GM13976 (cell line): ENCODE measurements at regions not wholly inside any gene's neighbourhood (a gene's known extent, or its start where the extent isn't known, plus 50 kb on each side); places are given as distances from the start of the nearest gene placed in this dataset.

Source experiments
- DNase-seq: peaks from one replicate; pipeline ENCODE4 v3.0.0; 2012; ENCODE audit warnings: low spot score
- in situ Hi-C: fragments of 300-500 bp; cut with MboI; formaldehyde crosslinking; loops from one replicate; pipeline ENCODE4 v1.12.0; 2022; ENCODE audit warnings: low sequenced_read_pairs, mixed read lengths, inconsistent platforms; ENCODE audit not compliant: unreplicated experiment
- TF ChIP-seq, protein P1 (sequence below): IDR thresholded peaks from 2 replicates; pipeline ENCODE4 v1.5.1; 2012; ENCODE audit warnings: borderline replicate concordance, mild to moderate bottlenecking; ENCODE audit not compliant: insufficient read depth; ENCODE audit errors: extremely low read depth, missing control alignments, control extremely low read depth

DNA sequence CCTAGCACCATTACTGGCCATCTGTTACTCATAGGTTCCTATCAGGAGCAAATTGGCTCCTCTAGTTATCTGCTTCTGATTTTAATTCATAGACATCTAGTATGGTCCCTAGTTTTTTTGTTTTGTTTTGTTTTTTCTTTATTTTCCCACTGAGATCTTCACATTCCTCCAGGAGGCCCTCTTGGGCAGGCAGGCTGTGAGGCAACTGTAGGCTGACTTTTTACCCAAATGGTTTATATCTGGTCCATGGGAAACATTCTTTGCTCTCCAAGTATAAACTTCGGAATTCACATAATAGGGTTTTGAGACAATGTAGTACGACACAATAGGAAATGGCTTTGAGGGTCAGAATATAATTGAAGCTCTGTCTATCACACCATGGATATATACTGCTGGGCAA, 250.9 kb upstream of the DAB2 start:
- no peak for DNase-seq
- TF ChIP-seq, protein P1, sequence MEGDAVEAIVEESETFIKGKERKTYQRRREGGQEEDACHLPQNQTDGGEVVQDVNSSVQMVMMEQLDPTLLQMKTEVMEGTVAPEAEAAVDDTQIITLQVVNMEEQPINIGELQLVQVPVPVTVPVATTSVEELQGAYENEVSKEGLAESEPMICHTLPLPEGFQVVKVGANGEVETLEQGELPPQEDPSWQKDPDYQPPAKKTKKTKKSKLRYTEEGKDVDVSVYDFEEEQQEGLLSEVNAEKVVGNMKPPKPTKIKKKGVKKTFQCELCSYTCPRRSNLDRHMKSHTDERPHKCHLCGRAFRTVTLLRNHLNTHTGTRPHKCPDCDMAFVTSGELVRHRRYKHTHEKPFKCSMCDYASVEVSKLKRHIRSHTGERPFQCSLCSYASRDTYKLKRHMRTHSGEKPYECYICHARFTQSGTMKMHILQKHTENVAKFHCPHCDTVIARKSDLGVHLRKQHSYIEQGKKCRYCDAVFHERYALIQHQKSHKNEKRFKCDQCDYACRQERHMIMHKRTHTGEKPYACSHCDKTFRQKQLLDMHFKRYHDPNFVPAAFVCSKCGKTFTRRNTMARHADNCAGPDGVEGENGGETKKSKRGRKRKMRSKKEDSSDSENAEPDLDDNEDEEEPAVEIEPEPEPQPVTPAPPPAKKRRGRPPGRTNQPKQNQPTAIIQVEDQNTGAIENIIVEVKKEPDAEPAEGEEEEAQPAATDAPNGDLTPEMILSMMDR, result no peak
- in situ Hi-C loops, result no loop called here

DNA sequence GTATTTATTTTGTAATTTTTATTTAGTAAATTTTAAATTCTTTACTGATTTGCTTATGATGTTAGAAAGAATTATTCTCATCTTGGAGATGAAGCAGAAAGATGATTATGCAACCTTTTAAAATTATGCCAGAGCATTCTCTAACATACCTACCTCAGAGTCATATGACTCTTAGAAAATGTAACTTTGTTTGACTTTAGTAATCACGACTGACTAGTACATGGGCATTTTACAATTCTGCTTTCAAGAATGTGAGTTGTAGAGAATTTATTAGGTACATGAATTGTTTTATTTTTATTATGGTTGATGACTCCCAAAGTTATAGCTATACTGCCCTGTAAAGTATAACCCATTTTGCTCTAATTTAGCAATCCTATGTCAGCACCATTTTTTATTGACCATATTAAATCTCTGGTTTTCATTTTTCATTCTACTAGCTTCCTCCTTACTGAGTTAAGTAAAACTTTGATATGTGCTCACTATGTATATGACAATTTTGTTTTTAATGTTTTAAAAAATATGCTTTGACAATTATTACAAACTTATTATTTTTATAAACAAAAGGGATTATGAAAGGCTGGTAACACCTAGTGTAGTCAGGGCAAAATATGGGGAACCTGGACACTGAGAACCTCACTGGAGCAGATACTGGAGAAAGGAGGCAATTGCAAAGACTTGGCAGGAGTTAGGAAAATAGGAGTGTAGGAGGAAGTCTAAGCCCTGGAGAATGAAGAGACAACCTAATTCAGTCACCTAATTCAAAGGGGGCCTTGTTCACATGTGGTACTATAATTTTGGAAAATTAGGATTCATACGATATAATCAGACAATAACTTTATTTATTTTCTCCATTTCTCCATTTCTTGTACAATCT, 249.7 kb upstream of the DAB2 start:
- TF ChIP-seq, protein P1, result no peak
- in situ Hi-C loops, result no loop called here
- DNase-seq, result no peak

DNA sequence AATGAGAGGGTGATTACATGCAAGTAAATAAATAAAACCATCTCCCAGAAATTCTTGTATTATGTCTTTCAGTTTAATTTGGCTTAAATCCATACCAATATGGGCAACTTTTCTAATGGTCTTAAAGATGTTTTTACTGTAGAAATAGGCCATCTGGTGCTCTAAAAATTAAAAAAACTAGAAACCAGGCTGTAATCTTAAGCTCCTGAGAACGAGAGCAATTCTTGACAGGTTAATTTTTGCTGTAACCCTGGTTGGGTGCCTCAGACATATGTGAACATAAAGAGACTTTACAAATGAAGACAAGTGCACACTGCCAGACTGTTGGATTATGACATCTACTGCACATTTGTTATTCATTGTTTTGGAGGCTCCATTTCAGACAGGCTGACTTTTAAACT, 246.8 kb upstream of the DAB2 start:
- in situ Hi-C loops, result no loop called here
- DNase-seq, result no peak
- TF ChIP-seq, protein P1, result no peak

DNA sequence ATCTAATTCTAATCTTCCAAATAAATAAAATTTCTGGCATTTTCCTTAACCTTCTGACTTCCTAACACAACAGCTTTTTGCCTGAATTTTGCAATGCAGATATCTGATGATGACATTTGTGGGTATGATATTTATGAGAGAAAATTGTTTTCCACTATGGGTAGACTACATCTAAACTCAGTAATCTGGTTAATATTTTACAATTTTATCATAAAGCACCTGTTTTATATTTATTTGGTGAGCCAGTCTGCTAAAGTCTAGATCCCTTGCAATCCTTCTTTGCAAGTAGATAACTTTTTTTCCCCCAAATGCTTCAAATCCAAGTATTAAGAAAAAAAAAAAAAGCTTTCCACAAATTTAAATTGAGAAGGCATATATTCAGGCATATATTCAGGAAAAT, 246.2 kb upstream of the DAB2 start:
- no peak for DNase-seq
- in situ Hi-C loops, result no loop called here
- TF ChIP-seq, protein P1, result no peak

DNA sequence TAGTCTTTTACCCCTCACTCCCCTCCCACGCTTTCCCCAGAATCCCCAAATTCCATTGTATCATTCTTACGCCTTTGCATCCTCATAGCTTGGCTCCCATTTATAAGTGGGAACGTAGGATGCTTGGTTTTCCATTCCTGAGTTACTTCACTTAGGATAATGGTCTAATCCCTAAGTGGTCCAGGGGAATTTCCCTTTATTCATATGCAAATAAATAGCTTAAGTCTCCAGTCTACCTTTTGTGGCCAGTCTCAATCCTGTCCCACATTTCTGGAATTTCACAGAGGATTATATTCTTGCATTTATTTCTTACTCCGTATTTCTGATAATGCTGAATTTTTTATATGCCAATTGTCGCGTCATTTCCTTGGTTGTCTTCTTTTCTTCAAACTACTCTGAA, 245.6 kb upstream of the DAB2 start:
- TF ChIP-seq, protein P1, result no peak
- in situ Hi-C loops, result no loop called here
- no peak for DNase-seq

DNA sequence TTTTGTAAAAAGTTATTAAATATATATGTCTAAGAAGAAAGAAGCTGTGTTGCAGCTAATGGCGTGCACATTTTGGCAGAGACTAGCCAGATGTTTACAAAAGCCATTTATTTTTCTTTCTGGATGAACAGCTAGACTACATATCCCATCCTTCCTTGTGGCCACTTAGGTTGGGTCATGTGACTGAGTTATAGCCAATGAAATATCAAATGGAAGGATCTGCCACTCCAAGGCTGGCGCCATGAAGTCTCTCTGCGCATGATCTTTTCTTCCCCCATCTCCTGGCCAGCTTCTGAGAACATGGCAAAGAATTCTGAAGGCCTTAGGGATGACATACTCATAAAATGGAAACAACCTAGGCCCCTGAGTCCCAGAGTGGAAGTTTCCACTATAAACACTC, 244.2 kb upstream of the DAB2 start:
- TF ChIP-seq, protein P1, result no peak
- DNase-seq, result no peak
- in situ Hi-C loops, result no loop called here

DNA sequence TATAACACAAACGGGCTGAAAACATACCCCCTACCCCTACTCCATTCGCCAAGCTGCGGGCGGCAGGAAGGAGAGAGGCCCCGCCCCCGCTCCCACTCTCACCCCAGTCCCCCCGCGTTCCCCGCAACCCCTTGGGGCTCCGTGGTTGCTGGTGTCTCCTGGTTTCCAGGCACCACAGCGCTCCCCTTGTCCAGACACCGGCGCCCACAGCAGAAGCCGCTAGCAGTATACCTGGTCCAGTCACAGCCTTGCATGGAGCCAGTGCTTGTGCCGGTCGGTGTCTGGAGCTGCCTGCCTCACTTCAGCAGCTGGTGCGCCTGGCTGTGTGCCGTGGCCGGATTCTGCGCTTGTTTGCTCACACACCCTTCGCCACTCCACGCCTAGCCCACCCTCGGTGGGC, 240.5 kb upstream of the DAB2 start:
- in situ Hi-C loops, result no loop called here
- TF ChIP-seq, protein P1, result no peak
- no peak for DNase-seq
